ENCODE measurements at regions not wholly inside any gene's neighbourhood (a gene's known extent, or its start where the extent isn't known, plus 50 kb on each side); places are given as distances from the start of the nearest gene placed in this dataset.

GRCh38 chr2:120887741-120888231 lies 152.1 kb downstream of the GLI2 start:
- no peak for TF ChIP-seq POLR2A (IDR thresholded peaks at IDR 0.05)
- TF ChIP-seq, protein P1, sequence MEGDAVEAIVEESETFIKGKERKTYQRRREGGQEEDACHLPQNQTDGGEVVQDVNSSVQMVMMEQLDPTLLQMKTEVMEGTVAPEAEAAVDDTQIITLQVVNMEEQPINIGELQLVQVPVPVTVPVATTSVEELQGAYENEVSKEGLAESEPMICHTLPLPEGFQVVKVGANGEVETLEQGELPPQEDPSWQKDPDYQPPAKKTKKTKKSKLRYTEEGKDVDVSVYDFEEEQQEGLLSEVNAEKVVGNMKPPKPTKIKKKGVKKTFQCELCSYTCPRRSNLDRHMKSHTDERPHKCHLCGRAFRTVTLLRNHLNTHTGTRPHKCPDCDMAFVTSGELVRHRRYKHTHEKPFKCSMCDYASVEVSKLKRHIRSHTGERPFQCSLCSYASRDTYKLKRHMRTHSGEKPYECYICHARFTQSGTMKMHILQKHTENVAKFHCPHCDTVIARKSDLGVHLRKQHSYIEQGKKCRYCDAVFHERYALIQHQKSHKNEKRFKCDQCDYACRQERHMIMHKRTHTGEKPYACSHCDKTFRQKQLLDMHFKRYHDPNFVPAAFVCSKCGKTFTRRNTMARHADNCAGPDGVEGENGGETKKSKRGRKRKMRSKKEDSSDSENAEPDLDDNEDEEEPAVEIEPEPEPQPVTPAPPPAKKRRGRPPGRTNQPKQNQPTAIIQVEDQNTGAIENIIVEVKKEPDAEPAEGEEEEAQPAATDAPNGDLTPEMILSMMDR (IDR thresholded peaks at IDR 0.05): no peak

Data from ovary (tissue), 3 donors.